HG03066 (cell line): ENCODE measurements at regions not wholly inside any gene's neighbourhood (a gene's known extent, or its start where the extent isn't known, plus 50 kb on each side); places are given as distances from the start of the nearest gene placed in this dataset.
"Not testable (repeated sequence)": the region's sequence is repeated elsewhere in the genome, so short reads cannot be mapped to it uniquely, and the experiment has no call there.

ENCODE experiments used
- ATAC-seq: cut with Tn5 transposase; IDR thresholded peaks from one replicate; pipeline ENCODE4 v1.9.1; 2021; ENCODE audit warnings: low read depth; ENCODE audit not compliant: unreplicated experiment

DNA sequence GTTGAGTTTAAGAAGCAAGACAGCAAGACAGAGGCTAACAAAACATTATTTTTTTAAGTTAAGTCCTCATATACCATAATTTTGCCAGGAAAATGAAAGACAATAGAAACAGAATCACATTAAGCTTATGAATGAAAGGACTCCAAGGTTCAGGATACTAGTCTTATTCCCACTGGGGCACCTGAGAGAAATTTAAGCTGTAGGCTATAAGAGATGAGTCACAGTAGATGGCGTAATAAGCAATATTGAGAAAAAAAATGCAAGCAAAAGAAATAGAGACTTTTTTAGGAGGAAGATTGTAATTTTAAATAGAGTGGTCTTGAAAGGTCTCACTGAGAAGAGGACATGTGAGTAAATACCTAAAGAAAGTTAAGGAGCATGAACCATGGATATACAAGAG lies 57.1 kb upstream of the KIF2B start:
- no peak for ATAC-seq

DNA sequence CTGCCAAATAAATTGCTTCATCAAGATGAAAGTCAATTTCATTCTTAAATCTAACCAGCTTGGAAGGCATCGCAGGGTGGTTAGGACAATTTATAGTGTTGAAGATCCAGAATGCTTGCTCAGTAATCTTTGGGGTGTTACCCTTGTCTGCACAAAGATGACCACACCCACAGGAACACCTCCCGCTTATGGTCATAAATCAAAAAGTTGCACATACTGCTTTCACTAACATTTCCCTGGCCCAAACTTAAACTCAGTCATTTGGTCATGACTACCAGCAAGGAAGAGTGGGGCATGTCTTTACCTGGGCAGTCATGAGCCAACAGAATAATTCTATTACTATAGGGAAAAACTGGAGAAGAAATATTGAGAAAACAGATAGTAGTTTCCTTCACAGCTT lies 57.6 kb upstream of the KIF2B start:
- ATAC-seq, result no peak

DNA sequence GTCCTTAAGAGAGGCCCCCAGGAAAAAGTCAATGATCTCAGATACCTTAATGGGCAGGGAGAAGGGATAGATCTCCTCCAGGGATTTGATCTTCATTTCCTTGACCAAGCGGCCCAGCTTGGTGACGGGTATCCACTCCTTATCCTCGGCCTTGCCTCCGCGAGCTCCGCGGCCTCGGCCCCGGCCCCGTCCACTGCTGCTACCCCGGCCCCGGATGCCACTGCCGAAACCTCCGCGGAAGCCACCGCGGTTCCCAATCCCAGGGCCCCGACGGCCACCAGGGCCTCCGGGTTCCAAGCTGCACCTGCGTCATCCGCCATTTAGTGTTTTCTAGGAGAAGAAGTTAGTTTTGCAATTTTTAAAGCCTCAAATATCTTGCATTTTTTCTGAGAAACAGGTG lies 65.2 kb upstream of the KIF2B start:
- ATAC-seq, result no peak

DNA sequence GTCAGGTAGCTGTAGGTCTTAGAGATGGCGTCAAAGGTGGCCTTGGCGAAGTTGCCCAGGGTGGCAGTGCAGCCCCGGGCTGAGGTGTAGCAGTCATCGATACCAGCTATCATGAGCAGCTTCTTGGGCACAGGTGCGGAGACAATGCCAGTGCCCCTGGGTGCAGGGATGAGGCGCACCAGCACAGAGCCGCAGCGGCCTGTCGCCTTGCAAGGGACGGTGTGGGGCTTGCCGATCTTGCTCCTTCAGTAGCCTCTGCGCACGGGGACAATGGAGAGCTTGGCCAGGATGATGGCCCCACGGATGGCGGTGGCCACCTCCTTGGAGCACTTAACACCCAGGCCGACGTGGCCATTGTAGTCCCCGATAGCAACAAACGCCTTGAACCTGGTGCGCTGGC lies 65.6 kb upstream of the KIF2B start:
- not testable (repeated sequence) for ATAC-seq

DNA sequence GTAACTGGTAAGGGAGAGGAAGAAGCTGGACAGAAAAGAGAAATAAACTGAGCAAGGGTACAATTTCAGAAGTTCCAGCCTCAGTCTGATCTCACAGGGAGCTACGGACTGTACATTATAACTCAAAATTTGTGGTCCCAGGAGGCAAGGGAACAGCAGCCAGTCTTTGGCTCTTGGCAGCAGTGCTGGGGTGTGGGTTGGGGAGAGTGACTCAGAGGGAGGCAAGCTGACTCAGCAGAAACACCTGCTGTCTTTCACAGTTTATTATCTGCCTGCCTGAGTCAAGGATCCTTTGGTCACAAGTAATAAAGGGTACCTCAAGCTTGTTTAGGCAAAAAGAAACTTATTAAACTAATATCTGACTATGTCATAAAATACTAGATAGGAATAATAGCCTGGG lies 73.5 kb upstream of the KIF2B start:
- no peak for ATAC-seq

DNA sequence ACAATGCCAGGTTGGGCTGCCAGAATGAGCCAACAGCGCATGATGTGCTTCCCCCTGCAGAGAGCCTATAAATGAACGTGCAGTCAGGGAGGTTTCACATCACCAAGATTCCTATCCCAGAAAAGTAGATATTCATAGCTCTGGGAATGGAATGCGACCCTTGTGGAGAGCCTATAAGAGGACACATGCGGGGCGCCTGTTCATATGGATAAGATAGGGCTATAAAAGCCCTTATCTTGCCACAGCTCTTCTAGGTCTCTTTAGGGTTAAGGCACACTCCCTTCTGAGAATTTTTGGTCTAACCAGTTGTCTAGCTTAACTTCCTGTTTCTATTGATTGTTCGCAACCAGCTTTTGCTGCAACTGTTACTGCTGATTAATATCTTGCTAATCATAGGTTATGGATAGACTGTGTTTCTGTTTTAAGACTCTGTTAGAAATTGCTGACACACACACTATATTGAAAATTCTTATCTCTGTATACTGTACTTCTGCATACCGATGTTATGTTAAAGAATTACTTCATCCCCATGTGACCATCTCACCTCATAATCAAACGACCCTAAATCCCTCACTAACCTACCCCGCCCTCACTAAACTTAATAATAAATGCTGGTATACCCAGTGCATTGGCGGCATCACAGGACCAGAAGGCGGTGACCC lies 74.4 kb upstream of the KIF2B start:
- ATAC-seq, result not testable (repeated sequence)

DNA sequence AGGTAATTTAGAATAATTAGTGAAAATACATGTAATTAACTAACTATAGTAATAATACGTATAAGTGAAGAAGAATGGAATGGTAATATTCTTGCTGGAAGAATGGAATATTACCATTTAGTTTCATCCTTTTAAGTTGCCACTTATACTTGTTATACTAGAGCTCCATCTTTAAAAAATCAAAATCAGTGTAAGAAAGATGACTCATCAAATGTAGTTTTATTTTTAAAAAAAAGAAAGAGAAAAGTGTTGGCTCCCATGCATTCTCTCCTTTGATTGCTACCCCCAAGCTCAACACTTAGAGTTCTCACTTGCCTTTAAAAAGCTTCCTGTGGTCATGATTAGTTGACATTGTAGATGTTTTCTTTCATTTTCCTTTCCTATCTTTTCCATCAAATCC lies 82.4 kb upstream of the KIF2B start:
- ATAC-seq, result no peak

DNA sequence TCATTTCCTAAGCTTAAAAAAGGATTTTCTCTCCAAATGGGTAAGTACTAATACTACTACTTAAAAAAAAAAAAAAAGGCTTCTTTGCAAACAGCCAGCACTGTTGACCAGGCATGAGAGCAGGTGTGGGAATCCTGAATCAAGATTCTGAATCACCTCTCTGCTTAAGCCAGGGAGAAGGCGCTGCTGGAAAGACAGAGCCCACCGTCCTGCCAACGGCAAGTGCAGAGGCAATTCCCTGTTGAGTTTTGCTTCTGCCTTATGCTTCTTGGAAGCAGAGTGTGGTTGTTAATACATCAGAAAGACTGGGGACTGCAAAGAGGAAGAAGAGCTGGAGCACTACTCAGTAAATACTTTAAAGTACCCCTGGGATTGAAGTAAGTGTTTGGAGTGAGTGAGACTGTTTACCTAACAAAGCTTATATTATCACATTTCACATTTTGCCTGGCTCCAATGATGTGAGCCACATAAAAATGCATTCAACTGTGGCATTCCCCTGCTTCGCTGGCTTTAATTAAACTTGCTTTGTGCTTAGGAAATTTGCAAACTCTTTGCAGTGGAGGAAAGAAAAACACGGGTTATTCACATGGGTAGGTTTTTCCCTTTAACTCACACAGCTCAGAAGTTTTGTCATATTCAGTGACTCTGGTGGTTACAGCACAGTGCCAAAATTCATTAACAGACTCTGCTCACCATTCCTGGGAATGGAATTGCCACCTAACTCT lies 86.0 kb upstream of the KIF2B start:
- ATAC-seq, result no peak

DNA sequence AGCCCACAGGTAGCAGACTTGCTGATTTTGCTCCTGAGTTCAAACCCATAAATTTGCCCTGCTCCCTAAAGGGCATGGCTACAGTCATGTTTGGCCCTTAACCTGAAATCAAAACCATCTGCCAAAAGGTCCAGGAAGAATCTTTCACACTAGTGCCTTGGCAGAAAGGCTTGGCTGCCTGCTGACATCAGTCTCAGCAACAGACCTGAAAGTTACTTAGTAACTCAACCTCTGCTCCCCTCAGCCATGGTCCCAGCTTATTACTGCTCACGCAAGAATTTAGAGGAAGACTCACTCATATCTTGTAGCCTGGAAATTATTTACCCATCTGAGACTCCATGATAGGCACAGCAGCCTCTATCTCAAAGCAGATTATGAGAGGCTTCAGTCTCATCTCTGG lies 98.0 kb upstream of the KIF2B start:
- ATAC-seq, result no peak

DNA sequence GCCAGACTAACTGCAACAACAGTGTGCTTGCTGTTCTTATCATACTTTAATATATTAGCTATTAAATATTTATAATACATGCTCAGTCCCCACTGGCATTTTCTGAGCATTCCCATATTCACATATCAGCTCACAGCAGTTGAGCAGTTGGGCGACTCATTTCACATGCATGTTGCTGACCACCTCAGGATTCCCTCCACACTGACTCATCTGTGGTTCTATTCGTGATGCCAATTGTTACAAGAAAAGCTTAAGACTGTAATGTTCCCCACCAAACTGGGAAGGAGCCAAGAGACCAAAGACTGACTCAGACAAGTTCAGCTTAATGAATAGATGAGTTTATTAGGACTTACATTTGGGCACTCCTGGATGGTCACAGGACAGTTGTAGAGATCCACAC lies 100.3 kb upstream of the KIF2B start:
- ATAC-seq, result no peak

DNA sequence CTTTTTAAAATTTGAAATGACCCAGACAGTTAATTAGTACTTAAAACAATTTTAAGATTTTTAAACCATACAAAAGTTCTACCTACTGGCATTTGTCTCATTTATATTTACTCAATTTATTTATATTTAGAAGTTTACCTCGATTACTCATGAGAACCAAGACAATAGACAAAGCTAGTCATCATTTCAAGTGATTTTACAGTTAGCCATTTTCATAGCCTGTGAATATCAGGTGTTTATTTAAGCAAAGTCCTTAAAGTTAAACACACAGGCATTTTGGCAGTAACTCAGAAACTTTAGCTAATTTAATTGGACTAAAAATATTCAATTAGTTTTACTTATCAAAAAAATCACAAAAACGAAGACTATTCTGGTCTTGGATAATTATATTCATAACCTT lies 101.6 kb upstream of the KIF2B start:
- no peak for ATAC-seq

DNA sequence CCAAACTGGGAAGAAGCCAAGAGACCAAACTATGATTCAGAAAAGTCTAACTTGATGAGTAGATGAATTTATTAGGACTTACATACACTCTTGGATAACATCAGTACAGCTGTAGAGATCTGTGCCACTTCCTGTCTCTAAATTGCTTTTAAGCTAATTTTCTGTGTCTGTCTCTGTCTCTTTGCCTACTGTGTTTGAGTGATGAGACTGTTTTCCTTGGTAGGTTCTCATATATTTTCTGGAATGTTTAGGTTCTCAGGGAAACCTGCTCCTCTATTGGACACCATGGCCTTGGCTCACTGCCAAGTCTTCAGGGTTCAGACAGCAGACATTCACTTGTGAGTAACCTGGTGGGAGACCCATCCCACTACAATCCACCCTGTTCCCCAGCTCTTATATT lies 103.5 kb upstream of the KIF2B start:
- no peak for ATAC-seq

DNA sequence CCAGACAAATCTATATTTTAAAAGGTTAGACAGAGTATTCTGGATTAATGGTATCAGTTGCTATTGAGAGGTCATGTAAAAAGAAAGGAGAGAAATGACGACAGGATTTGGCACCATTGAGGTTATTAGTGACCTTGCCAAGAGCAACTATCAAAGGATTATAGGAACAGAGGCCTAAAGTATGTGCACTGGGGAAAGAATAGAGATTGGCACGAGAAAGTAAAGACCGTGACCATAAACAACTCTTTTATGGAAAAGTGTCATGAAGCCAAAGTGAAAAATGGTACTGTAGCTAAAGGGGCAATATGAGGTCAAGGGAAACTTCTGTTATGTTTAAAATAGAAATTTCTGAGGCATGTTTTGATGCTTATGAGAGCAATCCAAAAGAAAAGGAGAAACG lies 115.2 kb upstream of the KIF2B start:
- no peak for ATAC-seq

DNA sequence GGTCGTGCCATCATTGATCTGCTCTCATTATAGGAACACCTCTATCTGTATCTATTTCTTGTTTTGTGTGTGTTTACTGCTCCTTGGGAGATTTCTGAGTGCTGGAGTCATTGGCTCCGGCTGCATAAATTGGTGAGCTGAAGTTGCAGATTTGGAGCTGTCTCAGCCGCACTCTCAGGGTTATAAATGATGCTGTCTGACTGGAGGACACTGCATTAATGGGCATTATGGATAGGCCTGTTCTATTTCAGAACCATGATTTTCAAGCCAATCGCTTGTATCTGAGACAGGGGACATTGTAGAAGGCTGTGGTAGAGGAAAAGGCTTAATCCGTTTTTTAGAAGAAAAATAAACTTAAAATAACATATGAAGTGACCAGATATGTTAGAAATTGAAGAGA lies 126.4 kb upstream of the KIF2B start:
- no peak for ATAC-seq

DNA sequence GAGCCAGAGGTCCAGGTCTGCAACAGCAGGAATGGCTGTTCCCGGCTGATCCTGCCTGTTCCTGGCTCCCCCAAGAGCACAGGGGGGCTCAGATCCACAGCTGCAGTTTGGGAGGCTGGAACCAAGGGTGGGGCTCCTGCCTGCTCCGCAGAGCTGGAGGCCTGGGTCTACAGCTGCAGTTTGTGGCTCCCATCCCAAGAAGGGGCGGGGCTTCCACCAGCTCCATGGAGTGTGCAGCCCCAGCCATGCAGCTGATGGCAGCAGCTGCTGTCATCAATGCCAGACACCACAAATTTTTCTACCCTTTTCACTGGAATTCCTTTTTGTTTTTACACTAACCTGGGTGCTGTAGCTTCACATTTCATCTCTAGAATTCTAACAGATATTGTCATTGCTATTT lies 135.4 kb upstream of the KIF2B start:
- no peak for ATAC-seq

DNA sequence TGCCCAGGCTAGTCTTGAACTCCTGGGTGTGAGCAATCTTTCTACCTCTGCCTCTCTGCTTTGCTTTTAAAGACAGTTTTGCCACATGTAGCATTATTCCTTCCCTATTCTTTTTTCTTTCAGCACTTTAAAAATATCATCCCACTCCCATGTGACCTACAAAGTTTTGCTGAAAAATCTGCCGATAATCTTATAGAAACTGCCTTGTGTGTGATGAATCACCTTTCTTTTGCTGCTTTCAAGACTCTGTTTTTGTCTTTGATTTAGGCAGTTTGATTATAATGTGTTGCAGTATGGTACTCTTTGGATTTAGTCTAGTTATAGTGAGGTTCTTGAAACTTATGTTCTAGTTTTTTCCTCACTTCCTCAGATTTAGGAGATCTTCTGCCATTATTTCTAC lies 142.0 kb upstream of the KIF2B start:
- ATAC-seq, result no peak

DNA sequence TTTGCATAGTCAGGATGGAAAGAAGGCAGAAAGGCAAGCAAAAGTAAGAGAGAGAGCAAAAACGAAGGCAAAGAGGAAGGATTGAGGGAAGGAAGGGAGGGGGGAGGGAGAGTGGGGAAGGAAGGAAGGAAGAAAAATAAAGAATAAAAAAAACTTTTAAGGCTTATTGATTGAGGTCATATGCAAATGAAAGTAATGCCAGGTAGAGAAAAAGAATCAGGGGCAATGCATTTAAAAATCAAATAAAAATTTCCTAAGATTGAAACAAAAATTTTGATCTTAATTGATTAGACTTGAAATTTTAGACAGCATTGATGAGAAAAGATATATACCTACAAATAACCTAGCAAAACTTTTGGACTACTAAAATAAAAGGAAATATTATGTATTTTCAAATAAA lies 153.9 kb upstream of the KIF2B start:
- ATAC-seq, result no peak

DNA sequence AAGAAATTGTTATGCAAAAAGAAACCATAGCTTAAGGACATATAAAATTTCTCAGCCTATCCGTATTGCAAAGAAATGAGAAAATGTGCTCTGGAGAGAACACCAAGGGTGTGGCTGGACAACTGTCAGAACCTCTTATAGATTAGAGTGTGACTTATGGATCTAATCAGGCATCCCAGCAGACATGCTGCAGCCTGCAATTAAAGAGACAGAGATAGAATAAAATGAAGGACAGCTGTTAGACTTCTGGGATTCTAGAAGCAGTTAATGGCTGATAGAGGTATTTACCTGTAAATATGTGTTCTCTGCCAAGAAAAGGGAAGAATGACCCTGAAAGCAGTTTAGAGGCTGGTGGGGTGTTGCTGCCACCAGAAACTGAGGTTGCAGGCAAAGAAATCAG lies 160.1 kb upstream of the KIF2B start:
- ATAC-seq, result no peak

DNA sequence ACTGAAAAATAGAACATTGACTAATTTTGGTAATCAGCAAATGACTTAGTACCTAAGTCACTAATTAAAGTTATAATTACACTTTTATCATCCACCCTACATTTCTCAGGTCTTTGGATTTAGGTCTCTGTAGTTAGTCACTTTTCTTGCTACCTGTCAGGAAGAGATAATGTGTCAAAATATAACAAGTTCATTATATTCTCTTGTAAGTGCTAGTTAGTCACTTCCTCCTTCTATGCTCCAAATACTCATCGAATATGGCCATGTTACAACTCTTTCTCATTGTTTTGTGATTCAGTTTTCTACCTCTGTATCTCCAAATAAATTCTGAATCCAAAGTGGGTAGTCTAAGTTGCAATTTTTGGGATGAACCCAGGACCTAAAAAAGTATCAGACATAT lies 163.5 kb upstream of the KIF2B start:
- ATAC-seq, result no peak

DNA sequence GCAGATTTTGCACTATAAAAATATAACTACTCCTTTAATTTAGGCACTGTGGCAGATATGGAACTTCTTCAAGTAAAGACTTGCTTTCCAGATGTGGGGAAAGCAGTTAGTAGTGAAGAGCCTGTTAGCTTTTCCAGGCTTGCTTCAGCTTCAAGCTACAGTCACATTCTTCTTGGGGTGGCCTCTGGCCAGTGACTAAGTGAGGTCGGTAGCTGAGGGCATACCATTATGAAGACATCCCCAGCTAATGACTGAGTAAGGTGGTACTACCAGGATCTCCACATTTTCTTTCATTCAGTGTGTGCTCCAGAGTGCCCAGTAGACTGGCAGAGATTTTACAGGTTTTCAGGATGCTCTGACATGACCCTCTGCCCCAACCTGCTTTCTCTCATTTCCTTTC lies 167.1 kb upstream of the KIF2B start:
- no peak for ATAC-seq

DNA sequence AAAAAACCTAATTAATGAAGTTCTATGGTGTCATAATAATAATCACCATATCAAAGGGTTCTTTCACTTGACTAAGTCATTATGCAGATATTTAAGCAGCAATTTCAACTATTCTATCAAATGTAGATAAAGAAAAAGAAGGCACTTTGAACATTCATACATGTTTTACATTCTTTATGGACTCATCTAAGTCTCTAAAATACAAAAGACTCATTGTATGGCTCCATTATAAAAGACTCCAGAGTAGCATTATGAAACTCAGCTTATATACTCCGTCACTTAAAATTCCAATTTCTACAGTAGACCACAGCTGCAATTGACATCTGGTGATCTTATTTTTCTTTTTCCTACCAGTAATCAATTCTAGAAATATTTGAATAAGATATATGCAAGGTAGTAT lies 173.5 kb upstream of the KIF2B start:
- ATAC-seq, result no peak

DNA sequence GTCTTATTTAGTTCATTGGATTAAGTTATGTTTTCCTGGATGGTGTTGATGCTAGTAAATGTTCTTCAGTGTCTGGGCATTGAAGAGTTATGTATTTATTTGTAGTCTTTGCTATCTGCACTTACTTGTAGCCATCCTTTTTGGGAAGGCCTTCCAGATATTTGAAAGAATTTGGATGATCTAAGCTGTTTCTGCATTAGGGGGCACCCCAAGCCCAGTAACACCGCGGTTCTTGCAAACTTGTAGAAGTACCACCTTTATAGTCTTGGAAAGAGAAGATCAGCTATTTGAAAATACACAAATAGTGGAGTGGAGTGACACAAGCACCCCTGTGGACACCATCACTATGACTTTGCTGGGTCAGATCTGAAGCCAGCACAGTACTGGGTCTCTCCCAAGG lies 175.9 kb upstream of the KIF2B start:
- no peak for ATAC-seq

DNA sequence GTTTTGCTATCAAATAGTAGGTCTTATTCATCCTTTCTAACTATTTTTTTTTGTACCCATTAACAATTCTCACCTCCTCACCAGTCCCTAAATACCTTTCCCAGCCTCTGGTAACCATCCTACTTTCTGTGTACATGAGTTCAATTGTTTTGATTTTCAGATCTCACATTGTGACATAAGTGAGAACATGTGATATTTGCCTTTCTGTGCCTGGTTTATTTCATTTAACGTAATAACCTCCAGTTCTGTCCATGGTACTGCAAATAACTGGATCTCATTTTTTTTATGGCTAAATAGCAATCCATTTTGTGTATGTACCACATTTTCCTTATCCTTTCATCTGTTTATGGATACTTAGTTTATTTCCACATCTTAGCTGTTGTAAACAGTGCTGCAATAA lies 181.9 kb upstream of the KIF2B start:
- ATAC-seq, result no peak
